Fibroblast of skin of left biceps (primary cell): ENCODE measurements at regions not wholly inside any gene's neighbourhood (a gene's known extent, or its start where the extent isn't known, plus 50 kb on each side); places are given as distances from the start of the nearest gene placed in this dataset.

Source experiments
- DNase-seq, 2 experiments: peaks; one replicate each; pipeline ENCODE4 v3.0.0-alpha.2; 2013; ENCODE audit warnings: low read depth in 2 of 2

DNA sequence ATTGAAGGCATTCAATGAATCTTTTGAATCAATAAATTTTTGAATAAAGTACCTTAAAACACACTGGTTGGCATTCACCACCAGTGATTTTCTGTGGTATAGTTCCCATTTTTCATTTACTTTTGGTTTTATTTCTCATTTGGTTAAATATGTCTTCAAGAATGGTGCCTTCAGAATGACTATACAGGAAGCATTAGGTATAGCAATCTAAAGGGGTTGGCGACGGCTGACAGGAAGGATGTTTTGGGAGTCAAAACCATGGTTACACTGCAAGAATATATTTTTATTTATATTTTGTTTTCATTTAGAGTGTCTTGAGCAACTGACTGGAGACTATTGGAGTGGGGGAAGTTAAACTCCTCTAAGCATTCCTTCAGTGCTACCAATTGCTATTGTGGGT is 235.7 kb downstream of the HTR1A start:
- no peak for DNase-seq

DNA sequence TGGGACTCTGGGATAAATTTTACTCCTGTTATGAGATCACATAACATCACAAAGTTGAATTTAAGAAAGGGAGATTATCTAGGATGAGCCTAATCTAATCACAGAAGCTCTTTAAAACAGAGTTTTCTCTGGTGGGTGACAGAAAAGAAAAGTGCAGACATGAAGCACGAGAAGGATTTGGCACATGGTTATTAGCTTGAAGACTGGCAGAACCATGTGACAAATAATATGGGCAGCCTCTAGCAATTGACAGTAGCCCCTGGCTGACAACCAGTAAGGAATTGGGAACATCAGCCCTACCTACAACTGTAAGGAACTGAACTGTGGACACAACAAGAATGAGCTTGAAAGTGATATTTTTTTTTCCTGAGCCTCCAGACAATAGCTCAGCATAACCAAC is 243.1 kb downstream of the HTR1A start:
- DNase-seq = no peak

DNA sequence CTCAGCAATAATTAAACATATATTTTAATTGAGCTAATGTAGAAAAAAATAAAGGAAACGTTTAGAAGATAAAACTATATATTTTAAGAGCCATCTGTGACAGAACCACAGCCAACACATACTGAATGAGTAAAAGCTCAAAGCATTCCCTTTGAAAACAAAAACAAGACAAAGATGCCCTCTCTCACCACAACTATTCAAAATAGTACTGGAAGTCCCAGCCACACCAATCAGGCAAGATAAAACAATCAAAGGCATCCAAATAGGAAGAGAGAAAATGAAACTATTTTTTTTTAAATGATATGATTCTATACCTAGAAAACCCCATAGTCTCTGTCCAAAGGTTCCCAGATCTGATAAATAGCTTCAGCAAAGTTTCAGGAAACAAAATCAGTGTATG is 262.0 kb downstream of the HTR1A start:
- no peak for DNase-seq

DNA sequence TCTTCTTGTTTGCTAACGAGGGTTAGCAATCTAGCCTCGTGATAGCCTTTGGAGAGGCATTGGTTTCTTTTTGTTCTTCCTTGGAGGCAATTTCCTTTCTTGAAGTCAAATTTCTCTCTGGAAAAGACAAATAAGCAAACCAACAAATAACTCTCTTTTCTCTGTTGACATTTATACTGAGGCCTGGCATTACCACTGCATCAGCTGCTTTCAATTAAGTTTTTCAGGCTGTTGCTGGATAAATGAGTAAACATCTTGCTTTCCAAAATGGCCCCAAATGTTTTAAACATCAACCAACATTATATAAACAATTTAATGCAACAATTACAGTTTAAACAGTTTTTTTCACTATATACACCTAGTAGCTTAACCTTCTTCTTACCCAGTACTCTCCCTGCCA is 264.4 kb downstream of the HTR1A start:
- no peak for DNase-seq

DNA sequence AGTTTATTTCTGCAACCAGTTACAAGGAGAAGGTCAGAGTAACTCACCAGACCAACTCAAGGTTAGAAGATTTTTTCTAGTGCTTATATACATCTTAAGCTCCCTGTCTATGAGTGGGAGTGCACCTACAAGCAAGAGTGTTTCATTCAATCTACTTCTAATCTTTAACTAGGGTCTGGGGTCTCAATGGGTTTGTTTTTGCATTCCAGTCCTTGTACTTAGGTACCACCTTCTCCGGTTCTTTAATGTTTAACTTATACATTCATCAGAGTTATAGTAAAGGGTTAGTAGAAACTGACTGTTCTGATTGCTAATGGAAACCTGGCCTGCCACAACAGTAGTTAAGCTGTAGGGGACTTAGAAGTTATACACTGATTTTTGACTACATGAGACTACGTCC is 271.7 kb downstream of the HTR1A start:
- DNase-seq = no peak

DNA sequence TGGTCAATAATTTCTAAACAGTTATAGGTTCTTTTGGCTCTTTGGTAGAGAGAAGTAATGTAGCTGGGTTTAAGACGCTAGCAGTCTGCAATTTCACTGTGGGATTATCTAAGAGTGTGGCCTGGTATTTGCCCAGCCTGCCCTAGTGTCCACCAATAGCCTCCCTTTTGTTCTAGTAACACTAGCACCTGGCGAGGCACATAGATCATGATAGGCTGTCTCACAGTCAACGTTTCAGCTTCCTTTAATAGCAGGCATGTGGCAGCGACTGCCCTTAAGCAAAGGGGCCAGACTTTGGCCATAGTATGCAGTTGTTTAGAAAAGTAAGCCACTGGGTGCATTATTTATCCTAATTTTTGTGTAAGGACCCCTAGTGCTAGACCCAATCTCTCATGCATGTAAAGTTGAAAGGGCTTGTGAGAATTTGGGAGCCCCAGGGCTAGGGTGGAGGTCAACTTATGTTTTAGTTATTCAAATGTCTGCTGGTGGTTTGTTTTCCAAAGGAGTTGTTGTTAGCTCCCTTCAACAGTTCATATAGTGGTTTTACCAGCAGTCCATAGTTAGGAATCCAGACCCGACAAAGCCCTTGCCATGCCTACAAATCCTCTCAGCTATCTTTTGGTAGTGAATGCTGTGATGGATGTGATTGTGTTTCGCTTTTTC is 274.3 kb downstream of the HTR1A start:
- DNase-seq = no peak

DNA sequence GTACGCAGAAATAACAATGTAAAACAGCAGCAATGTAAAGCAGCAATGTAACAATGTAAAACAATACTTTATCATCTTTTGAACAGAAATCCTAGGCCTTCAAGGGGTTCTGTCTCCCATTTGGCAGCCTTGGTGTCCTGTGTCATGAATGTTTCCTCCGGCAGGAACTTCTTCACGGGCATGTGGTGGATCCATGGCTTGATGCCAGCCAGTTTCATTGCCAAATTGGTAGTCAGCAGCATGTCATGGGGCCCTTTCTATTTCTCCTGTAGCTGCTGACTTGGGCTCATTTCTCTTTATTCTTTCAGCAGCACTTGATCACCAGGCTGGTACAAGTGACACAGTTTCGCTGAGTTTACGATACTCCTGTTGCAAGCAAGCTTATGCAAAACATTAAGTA is 275.3 kb downstream of the HTR1A start:
- DNase-seq = no peak

DNA sequence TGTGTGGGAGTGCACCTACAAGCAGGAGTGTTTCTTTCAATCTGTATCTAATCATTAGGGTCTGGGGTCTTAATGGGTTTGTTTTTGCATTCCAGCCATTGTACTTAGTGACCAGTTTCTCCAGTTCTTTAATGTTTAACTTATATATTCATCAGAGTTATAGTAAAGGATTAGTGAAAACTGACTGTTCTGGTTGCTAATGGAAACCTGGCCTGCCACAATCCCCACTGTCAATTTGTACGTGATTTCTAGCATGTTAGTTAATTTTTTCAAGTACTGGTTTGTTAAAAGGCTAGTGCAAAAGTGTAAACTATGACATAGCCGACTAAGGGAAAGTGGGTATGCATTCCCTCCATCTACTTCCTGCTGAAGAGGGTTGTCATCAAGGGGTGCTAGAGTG is 276.1 kb downstream of the HTR1A start:
- no peak for DNase-seq

DNA sequence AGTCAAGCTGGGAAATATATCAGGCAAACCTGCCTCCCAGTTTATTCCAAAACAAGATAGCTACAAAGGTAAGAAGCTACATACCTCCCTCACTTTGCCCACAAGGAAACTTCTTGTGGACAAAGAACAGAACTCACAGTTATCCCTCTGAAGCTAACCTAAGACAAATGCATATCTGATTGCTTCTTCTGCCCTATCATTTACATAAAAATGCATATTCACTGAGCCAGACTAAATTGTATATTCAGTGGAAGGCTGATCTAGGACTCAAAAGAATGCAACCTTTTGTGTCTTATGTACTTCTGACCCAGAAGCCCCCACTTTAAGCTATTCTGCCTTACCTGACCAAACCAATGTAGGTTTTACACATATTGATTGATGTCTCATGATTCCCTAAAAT is 276.8 kb downstream of the HTR1A start:
- no peak for DNase-seq

DNA sequence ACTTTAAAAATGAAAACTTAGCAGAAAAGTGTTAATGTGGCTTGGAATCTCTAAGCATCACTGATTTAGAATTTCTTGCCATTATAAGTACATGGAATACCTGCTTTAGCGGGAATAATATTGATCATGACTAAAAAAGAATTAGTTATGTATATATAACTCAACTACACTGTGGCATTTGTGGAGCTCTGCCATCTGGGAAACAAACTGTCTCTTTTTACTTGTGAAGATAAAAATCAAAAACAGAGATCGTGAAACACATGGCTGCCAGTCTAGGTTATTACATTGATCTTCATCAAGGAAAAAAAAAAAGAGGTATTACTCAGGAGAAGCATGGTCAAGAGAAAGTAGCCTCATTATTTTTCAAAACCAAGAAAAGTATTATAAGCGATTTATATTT is 287.4 kb downstream of the HTR1A start:
- no peak for DNase-seq

DNA sequence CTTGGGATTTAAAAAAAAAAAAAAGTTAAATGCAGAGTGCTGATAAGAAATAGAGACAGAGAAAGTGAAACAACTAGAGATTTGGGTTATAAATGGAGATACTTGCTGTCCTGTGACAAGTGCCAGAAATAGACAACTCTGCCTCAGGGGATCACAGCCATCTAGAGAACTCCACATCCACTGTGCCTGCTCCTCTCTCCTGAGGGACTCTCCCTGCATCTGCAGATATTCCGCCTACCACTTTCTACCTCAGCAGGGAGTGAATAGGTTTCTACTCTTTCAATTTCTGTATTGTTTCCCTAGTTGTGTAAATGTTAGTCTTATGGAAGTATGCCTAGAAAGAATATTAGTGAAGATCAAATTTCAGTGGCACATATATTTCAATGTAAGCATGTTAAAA is 307.2 kb downstream of the HTR1A start:
- DNase-seq = no peak

DNA sequence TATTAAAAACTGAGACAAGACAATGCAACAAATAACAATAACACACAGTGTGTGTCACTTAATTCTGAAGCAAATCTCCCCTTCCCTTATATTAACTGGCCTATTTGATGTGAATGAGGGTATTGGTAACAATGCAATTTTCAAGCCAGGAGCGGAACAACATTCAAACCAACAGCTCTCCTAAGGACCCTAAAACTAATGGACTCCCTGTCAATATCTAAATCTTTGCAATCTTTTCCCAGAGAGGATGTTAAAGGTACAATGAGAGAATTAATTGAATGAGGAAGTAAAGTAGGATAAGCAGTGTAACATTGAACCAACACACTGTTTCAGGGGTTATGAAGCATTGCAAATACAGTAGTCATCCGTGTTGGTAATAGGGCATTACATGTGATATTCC is 311.7 kb downstream of the HTR1A start:
- no peak for DNase-seq

DNA sequence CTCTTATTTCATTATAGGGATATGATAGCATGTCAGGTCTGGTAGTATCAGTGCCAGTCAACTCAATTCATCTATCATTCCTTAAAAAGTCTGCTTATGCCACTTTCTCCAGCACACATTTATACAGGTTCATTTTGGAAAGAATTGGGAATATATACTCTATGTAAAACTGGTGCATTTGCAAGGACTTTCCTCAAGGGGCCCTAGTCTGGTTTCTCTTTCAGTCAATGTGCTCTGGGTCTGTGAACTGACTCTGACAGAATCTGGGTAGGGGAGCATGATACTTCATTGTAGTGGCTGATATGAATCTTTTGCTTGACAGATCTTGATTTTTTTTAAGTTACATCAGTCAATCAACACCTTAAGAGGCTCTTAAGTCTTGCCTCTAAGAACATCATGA is 313.9 kb downstream of the HTR1A start:
- no peak for DNase-seq

DNA sequence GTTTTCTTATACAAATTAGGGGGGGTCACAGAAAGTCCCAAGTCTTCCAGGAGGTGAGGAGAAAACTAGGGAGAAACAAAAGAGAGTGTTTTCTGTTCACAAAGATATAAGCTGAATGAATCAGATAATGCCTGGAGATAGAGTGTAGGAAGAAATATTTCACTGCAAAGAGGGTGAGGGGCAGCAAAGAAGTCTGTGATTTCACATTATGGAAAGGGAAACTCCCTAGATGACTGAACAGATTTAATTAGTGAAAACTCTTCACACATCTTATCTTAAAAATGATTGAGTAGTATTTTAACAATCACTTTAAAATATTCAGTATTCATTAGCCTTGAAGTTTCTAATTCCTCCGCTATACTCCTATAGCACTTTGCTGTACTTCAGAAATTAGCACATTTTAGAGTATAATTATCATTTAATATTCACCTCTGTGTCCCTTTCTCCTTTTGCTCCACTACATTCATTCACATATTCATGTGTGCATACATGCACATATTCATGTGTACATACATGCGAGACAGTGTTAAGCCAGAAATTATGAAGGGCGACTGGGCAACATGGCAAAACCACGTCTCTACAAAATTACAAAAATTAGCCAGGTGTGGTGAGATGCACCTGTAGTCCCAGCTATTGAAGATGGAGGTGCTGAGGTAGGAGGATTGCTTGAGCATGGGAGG is 332.2 kb downstream of the HTR1A start:
- DNase-seq = no peak

DNA sequence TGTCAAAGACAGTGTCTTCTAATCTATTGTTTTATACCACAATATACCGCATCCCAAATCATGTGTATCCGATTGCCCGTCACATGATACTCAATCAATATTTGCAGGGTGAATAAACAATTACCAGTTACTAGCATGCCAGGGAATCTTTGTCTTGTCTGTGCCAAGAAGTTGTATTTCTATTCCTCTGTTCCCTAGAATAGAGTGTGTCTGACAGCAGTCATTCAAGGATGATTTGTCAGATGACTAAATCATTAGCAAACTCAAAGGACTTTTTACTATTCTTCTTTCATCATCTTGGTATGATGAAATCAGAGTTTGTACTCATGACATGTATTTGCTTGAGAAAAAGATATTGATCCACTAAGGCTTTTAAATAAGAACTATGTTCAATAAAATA is 348.8 kb downstream of the HTR1A start:
- DNase-seq = no peak

DNA sequence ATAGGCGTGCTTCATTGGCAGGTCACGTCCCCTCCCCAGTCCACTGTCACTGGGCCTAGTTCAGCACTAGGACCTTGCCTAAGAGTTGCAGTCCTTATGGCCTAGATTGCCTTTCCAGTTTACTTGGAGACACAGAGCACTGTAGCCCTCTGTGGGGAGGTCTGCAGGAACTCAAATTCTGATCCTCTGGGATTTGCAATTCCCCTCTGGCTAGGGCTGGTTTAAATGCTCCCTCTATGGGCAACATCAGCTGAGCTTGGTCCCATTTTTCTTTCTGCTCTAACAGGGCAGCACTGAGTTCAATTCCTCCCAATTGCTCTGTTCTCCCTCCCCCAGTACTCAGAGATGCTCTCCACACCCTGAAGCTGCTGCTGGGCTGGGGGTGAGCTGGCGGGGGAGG is 358.2 kb downstream of the HTR1A start:
- DNase-seq = no peak

DNA sequence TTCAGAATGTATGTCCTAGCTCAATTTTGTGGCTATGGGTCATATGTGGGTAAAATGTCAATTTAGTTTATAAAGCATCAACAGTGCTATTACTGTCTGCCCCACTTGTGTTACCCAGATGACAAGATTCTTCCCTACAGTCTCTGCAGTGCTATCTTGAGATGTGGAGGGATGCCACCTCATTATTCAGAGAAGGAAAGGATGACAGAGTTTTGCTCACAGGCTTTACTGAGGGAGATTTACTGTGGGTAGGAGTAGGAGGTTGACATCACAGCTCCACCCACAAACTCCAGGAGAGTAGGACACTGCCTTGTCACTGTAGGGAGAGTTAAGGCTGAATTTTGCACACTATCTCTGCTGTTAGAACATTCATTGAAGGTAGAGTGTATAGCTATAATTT is 359.3 kb downstream of the HTR1A start:
- DNase-seq = no peak

DNA sequence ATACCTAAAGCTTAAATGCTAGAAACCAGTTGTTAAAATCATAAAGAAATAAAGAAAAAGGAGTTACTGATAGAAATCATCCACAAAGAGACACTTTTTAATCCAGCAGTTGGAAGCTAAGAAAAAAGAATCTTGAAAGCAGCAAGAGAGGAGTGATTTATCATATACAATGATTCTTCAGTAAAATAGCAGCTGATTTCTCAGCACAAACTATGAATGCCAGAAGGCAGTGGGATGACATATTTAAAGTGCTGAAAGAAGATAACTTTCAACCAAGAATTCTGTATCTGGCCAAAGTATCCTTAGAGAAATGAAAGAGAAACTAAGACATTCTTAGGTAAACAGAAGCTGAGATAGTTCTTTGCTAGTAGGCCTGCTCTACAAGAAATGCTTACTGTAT is 366.0 kb downstream of the HTR1A start:
- no peak for DNase-seq

DNA sequence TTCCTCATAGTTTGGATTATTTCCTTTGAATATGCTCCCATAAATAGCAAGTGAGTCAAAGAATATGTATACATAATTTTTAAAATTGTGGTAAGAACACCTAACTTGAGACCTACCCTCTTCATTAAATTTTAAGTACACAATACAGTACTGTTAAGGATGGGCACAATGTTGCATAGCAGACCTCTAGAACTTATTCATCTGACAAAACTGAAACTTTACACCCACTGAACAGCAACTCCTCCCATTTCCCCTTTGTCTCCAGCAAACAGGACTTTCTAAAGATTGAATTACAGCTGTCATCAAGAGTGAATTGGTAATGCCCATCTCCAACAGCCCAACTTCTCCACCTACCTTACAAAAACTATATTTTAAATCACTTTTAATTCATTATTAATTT is 388.9 kb downstream of the HTR1A start:
- no peak for DNase-seq

DNA sequence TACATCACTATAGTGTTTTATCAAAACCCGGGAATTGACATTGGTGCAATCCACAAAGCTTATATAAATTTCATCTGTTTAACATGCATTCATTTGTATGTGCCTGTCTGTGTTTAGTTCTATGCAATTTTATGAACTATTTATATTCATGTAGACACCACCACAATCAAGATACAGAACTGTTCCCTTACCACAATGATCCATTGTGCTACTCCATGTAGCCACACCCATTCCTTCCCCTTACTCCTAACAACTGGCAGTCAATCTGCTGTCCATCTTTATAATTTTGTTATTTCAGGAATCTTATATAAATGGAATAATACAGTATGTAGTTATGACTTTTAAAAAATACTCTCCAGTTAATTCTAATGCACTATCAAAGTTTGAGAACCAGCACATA is 389.5 kb downstream of the HTR1A start:
- DNase-seq = no peak

DNA sequence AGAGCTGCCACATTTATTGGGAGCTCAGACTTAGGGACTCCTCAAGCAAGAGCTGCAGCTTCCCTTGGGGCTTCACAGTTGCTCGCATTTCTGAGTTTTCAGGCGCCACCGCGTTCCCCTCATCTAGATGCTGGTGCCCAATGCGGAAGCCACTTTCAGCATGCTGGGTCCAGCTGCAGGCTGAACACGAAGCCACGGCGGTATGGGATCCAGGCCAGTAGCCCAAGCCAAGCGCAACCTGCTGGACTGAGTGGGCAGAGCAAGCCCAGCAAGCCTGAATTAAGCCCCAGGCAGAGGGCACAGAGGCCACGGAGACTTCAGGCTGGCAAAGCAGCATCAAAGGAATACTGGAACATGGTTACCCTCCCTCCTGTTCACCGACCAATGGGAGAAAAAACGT is 391.5 kb downstream of the HTR1A start:
- DNase-seq = no peak

DNA sequence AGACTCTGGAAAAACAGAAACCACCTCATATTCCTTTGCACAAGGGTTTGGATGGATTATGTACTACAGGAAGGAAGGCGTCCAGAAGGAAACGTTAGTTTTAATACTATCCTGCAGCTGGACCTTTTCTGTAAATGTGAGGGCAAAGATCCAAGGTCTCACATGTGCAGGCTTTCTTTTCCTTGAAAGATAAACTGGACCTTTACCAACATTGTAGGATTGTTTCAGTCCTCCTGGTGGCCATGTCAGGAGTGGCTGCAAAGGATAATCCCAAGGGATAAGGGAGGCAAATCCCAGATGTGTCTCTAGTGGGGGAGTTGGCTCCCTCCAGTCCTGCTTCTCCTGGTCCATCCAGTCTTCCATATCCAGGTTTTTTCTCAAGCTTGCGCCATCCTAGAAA is 397.5 kb downstream of the HTR1A start:
- no peak for DNase-seq

DNA sequence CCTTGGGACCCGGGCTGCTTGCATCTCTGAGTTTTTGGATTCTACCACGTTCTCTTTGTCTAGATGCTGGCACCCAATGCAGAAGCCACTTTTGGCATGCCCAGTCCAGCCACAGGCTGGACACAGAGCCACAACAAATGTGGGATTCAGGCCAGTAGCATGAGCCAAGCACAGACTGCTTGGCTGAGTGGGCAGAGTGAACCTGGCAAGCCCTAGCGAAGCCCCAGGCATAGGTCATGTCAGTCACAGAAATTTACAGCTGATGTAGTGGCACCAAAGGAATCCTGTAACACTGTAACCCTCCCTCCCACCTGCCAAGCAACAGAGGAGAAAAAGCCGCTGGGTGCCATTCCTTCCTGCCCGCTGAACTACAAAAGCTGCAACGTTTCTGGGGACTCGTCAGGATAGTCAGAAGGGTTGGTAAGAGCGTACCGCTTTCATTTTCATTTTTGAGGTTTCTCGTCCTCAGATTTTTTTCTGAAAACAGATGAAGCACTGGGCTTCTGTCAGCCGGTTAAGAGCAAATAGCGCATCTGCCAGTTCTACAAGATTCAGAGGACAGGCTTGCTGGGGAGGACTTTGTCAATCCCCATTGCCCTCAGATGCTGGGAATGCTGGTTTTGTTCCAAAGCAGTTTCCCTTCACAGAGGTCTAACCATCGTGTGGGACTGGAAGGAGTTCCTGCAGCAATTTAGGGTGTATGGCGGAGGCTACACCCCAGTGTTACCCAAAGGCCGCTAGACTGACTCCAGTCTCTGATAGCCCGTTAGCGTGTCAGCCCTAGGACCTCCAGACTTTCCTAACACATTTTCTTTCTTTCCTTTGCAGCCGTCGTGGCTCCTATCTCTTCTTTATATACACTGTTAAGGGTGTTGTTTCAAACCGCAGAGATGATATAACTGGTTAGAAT is 399.0 kb downstream of the HTR1A start:
- no peak for DNase-seq
